SK-N-SH (cell line): ENCODE measurements at regions not wholly inside any gene's neighbourhood (a gene's known extent, or its start where the extent isn't known, plus 50 kb on each side); places are given as distances from the start of the nearest gene placed in this dataset.

Source experiments
- GABPA ChIP-seq: IDR thresholded peaks from 2 replicates; pipeline ENCODE4 v1.4.0; 2012; ENCODE audit warnings: low read depth, mild to moderate bottlenecking
- GATA2 ChIP-seq: sonication (generic); formaldehyde crosslinking; IDR thresholded peaks from 2 replicates; pipeline ENCODE4 v1.5.0; 2020; ENCODE audit warnings: mild to moderate bottlenecking, missing genetic modification reagents
- TAF1 ChIP-seq: IDR thresholded peaks from 2 replicates; pipeline ENCODE4 v1.6.1; 2012; ENCODE audit warnings: low read depth, mild to moderate bottlenecking, low read length, moderate library complexity, borderline replicate concordance
- YY1 ChIP-seq: IDR thresholded peaks from 2 replicates; pipeline ENCODE4 v1.4.0; 2012; ENCODE audit warnings: low read depth, mild to moderate bottlenecking
- TF ChIP-seq, protein P1 (sequence below): fragments of 150-350 bp; IDR thresholded peaks from 2 replicates; pipeline ENCODE4 v1.6.1; 2017; ENCODE audit warnings: antibody characterized with exemption, low read length, low read depth, borderline replicate concordance
- TF ChIP-seq, protein P2 (sequence below): fragments of 200-600 bp; sonication (generic); IDR thresholded peaks from 2 replicates; pipeline ENCODE4 v1.6.1; 2017; ENCODE audit warnings: antibody characterized with exemption, mild to moderate bottlenecking, moderate library complexity
- TF ChIP-seq, protein P3 (sequence below): IDR thresholded peaks from 2 replicates; pipeline ENCODE4 v1.4.0; 2012; ENCODE audit warnings: low read depth, borderline replicate concordance
- TF ChIP-seq, protein P4 (sequence below): IDR thresholded peaks from 2 replicates; pipeline ENCODE4 v1.4.0; 2012; ENCODE audit warnings: low read depth

DNA sequence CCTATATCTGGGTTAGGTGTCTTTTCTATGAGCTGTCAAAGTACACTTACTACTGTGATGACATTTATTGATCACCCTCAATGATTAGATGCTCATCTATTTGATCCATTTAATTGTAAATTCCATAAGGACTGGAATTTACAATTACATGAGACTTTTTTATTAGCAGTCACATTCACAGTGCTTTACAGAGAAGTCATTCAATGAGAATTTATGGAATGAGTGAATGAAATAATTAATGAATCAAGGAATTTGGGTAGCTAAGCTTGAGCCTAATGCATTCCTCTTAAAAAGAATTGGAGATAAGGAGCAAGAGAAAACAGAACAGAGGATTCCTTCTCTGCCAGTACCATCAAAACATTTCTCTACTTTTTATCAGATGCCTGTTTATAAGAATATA is 1437.5 kb upstream of the CDH8 start:
- TF ChIP-seq, protein P1, sequence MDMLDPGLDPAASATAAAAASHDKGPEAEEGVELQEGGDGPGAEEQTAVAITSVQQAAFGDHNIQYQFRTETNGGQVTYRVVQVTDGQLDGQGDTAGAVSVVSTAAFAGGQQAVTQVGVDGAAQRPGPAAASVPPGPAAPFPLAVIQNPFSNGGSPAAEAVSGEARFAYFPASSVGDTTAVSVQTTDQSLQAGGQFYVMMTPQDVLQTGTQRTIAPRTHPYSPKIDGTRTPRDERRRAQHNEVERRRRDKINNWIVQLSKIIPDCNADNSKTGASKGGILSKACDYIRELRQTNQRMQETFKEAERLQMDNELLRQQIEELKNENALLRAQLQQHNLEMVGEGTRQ = no peak
- TF ChIP-seq, protein P2, sequence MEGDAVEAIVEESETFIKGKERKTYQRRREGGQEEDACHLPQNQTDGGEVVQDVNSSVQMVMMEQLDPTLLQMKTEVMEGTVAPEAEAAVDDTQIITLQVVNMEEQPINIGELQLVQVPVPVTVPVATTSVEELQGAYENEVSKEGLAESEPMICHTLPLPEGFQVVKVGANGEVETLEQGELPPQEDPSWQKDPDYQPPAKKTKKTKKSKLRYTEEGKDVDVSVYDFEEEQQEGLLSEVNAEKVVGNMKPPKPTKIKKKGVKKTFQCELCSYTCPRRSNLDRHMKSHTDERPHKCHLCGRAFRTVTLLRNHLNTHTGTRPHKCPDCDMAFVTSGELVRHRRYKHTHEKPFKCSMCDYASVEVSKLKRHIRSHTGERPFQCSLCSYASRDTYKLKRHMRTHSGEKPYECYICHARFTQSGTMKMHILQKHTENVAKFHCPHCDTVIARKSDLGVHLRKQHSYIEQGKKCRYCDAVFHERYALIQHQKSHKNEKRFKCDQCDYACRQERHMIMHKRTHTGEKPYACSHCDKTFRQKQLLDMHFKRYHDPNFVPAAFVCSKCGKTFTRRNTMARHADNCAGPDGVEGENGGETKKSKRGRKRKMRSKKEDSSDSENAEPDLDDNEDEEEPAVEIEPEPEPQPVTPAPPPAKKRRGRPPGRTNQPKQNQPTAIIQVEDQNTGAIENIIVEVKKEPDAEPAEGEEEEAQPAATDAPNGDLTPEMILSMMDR = no peak
- TF ChIP-seq, protein P3, sequence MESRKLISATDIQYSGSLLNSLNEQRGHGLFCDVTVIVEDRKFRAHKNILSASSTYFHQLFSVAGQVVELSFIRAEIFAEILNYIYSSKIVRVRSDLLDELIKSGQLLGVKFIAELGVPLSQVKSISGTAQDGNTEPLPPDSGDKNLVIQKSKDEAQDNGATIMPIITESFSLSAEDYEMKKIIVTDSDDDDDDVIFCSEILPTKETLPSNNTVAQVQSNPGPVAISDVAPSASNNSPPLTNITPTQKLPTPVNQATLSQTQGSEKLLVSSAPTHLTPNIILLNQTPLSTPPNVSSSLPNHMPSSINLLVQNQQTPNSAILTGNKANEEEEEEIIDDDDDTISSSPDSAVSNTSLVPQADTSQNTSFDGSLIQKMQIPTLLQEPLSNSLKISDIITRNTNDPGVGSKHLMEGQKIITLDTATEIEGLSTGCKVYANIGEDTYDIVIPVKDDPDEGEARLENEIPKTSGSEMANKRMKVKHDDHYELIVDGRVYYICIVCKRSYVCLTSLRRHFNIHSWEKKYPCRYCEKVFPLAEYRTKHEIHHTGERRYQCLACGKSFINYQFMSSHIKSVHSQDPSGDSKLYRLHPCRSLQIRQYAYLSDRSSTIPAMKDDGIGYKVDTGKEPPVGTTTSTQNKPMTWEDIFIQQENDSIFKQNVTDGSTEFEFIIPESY = no peak
- no peak for TF ChIP-seq GATA2 (CRISPR knock-in tag)
- no peak for TF ChIP-seq GABPA
- TF ChIP-seq TAF1 = no peak
- TF ChIP-seq, protein P4, sequence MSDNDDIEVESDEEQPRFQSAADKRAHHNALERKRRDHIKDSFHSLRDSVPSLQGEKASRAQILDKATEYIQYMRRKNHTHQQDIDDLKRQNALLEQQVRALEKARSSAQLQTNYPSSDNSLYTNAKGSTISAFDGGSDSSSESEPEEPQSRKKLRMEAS = no peak
- TF ChIP-seq YY1 = no peak
